VCaP (cell line): ENCODE measurements at regions not wholly inside any gene's neighbourhood (a gene's known extent, or its start where the extent isn't known, plus 50 kb on each side); places are given as distances from the start of the nearest gene placed in this dataset.
"Not testable (repeated sequence)": the region's sequence is repeated elsewhere in the genome, so short reads cannot be mapped to it uniquely, and the experiment has no call there.

Experiments
- H3K27ac ChIP-seq: fragments of 450-650 bp; 2 replicates; pipeline ENCODE4 v1.5.1; 2017
- TF ChIP-seq, protein P1 (sequence below): fragments of 450-650 bp; conservative IDR thresholded peaks from 2 replicates; pipeline ENCODE4 v1.5.1; 2017; ENCODE audit warnings: mild to moderate bottlenecking, moderate library complexity

GRCh38 chr7:153696242-153696641, 356.0 kb upstream of the DPP6 start:
- no peak overlapping the region for H3K27ac ChIP-seq
- TF ChIP-seq, protein P1, sequence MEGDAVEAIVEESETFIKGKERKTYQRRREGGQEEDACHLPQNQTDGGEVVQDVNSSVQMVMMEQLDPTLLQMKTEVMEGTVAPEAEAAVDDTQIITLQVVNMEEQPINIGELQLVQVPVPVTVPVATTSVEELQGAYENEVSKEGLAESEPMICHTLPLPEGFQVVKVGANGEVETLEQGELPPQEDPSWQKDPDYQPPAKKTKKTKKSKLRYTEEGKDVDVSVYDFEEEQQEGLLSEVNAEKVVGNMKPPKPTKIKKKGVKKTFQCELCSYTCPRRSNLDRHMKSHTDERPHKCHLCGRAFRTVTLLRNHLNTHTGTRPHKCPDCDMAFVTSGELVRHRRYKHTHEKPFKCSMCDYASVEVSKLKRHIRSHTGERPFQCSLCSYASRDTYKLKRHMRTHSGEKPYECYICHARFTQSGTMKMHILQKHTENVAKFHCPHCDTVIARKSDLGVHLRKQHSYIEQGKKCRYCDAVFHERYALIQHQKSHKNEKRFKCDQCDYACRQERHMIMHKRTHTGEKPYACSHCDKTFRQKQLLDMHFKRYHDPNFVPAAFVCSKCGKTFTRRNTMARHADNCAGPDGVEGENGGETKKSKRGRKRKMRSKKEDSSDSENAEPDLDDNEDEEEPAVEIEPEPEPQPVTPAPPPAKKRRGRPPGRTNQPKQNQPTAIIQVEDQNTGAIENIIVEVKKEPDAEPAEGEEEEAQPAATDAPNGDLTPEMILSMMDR, result no peak

DNA sequence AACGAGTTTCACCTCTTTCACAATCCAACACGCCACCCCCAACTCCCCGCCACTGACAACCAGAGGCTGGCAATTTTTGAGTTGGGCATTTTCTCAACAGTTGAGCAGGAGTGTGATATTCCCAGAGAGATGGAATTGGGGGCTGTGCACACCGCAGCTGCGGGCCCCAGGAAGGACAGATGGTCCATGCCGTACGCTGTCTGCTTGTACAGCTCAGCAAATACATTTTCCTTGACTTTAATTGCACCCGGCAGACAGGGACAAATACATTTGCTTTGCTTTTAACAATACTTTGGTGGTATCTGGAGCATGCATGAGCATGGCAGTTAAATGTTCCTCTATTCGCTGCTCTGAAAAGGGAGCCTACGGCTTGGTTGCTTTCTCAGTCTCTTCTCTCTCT, 354.2 kb upstream of the DPP6 start:
- TF ChIP-seq, protein P1, result no peak
- H3K27ac ChIP-seq, result no peak overlapping the region

DNA sequence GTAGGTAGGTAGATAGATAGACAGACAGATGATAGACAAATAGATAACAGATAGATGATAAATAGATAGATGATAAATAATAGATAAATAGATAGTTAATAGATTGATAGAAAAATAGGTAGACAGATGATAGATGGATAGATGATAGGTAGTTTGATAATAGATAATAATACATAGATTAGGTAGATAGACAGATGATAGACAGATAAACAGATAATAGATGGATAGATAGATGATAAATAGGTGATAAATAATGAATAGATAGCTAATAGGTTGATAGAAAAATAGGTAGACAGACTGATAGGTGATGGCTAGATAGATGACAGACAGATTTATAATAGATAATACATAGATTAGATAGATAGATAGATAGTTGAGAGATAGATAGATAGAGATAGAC, 350.5 kb upstream of the DPP6 start:
- TF ChIP-seq, protein P1, result no peak
- no peak overlapping the region for H3K27ac ChIP-seq

- not testable (repeated sequence) for H3K27ac ChIP-seq
Observed at GRCh38 chr7:153723892-153724291, 328.3 kb upstream of the DPP6 start.

DNA sequence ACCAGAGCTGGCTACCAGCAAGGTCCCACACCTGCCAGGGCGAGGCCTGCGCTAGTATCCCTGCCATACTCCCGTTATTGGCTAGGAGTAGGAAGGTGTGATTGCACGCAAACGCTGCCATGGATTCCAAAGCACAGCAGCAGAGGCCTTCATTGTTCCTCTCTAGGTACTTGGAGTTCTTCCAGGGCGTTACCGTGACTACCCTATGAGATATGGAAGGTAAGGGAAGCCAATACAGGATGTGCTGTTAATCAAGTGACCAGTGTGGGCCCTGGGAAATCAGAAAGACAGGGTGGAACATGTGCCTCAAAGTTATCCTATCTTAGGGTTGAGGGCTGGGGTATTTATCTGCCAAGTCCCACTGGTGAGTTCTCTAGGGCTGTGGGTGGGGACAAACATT, 320.7 kb upstream of the DPP6 start:
- not testable (repeated sequence) for H3K27ac ChIP-seq

GRCh38 chr7:153743434-153743833, 308.8 kb upstream of the DPP6 start:
- H3K27ac ChIP-seq, result not testable (repeated sequence)

GRCh38 chr7:153747969-153748368, 304.2 kb upstream of the DPP6 start:
- not testable (repeated sequence) for H3K27ac ChIP-seq

DNA sequence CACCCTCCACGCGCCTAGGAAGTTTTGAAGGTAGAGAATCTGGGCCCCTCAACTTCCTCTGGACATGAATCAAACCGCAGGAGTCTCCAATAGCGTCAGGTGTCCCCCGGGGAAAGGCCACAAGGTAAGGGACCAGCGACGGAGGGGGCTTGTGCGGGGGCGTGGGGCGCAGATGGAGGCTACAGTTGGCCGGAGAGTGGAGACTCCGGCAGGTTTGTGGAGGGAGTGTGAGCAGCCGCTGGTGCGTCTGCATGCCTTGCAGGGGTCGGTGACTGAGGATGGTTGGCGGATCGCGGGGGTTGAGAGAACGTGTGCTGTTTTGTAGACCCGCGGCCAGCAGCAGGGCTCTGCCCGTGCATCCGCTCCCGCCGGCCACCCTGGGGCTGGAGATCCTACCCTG, 303.3 kb upstream of the DPP6 start:
- H3K27ac ChIP-seq, result not testable (repeated sequence)

- H3K27ac ChIP-seq, result not testable (repeated sequence)
Observed at GRCh38 chr7:153765869-153766268, 286.3 kb upstream of the DPP6 start.

GRCh38 chr7:153766926-153767325, 285.3 kb upstream of the DPP6 start:
- not testable (repeated sequence) for H3K27ac ChIP-seq

- H3K27ac ChIP-seq, result no peak overlapping the region
- TF ChIP-seq, protein P1, result no peak
Observed at GRCh38 chr7:153772966-153773365, 279.2 kb upstream of the DPP6 start.

GRCh38 chr7:153776940-153777339, 275.3 kb upstream of the DPP6 start:
- not testable (repeated sequence) for H3K27ac ChIP-seq

DNA sequence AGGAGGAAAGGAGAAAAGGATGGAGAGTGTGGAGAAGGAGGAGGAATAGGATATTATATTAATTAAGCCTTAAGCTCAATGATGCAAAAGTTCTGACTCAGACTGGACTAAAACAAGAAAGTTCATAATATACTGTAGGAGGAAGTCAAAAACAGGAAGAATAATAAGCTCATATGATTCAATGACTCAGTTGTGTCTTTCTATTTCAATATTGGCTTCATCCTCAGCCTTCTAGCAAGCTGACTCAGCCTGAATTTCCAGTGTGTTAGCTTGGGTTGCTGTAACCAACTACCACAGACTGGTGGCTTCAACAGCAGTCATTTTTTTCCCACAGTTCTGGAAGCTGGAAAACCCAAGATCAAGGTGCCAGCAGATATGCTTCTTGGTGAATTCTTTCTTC, 254.8 kb upstream of the DPP6 start:
- H3K27ac ChIP-seq, result not testable (repeated sequence)
